Endothelial cell of umbilical vein (primary cell): ENCODE measurements at regions not wholly inside any gene's neighbourhood (a gene's known extent, or its start where the extent isn't known, plus 50 kb on each side); places are given as distances from the start of the nearest gene placed in this dataset.

Source experiments
- BruUV-seq: library from RNA; stranded (reverse); fragments of 400-500 nt; replicated peaks from 2 replicates; lab custom pipeline; 2021; lab: Mats Ljungman, UMichigan
- CTCF ChIA-PET: fragments of 300-600, 350-600 bp; sonication (Branson Sonifier 250); formaldehyde crosslinking; loops from one replicate; lab custom pipeline; 2021; ENCODE audit warnings: antibody characterized with exemption, inconsistent platforms; lab: Charles Lee
- POLR2A ChIA-PET: fragments of 300-600, 350-600 bp; sonication (Branson Sonifier 250); formaldehyde crosslinking; loops from one replicate; lab custom pipeline; 2021; ENCODE audit warnings: antibody characterized with exemption, inconsistent platforms; lab: Charles Lee
- DNase-seq: peaks from one replicate; pipeline ENCODE4 v3.0.0-alpha.2; 2011; ENCODE audit warnings: low read depth, low spot score
- FAIRE-seq: peaks from 2 replicates; lab custom pipeline; 2011; peaks lifted over from hg19 to GRCh38; lab: Jason Lieb, UNC
- H2AFZ ChIP-seq: 2 replicates; pipeline ENCODE4 v1.6.0; 2012; ENCODE audit warnings: low read depth, low read length, control low read depth, inconsistent platforms
- H3K27ac ChIP-seq: 2 replicates; pipeline ENCODE4 v1.5.1; 2011; ENCODE audit warnings: low read depth, mild to moderate bottlenecking, control low read depth, low read length, moderate library complexity; ENCODE audit not compliant: insufficient read depth
- H3K27me3 ChIP-seq, 2 experiments: 2 replicates each; pipeline versions ENCODE4 v1.6.0 to v1.6.1; 2011; ENCODE audit warnings: low read length in 2 of 2, mixed read lengths in 1 of 2; ENCODE audit not compliant: control insufficient read depth in 2 of 2, insufficient read depth in 2 of 2
- H3K36me3 ChIP-seq, 2 experiments: 2 replicates in 1 of 2; 3 replicates in 1 of 2; pipeline ENCODE4 v1.5.1; 2011; ENCODE audit warnings: low read length in 2 of 2, mild to moderate bottlenecking in 1 of 2, moderate library complexity in 1 of 2; ENCODE audit not compliant: control insufficient read depth in 2 of 2, insufficient read depth in 2 of 2; ENCODE audit errors: extremely low read depth in 1 of 2
- H3K4me1 ChIP-seq: 3 replicates; pipeline ENCODE4 v1.5.1; 2011; ENCODE audit warnings: mild to moderate bottlenecking, low read length; ENCODE audit not compliant: control insufficient read depth, insufficient read depth; ENCODE audit errors: extremely low read depth
- H3K4me2 ChIP-seq: 2 replicates; pipeline ENCODE4 v1.6.1; 2011; ENCODE audit warnings: low read length, control low read depth, mixed read lengths; ENCODE audit not compliant: insufficient read depth
- H3K4me3 ChIP-seq, 3 experiments: fragments of 200-600 bp in 1 of 3; sonication (generic), shearing (Covaris generic) in 1 of 3; replicated peaks in 1 of 3; 2 replicates each; pipeline ENCODE4 v1.5.1; 2011 to 2016; ENCODE audit warnings: control low read depth in 3 of 3, low read length in 3 of 3, mild to moderate bottlenecking in 2 of 3, inconsistent platforms in 1 of 3, low read depth in 1 of 3, moderate library complexity in 1 of 3; ENCODE audit not compliant: insufficient read depth in 1 of 3
- H3K79me2 ChIP-seq: 2 replicates; pipeline ENCODE4 v1.6.0; 2012; ENCODE audit warnings: low read length, inconsistent platforms; ENCODE audit not compliant: control insufficient read depth, insufficient read depth
- H3K9ac ChIP-seq: replicated peaks from 2 replicates; pipeline ENCODE3; 2011; ENCODE audit warnings: low read length, control low read depth; ENCODE audit not compliant: insufficient read depth; ENCODE audit errors: extremely low read depth
- H3K9me1 ChIP-seq: replicated peaks from 3 replicates; pipeline ENCODE4 v1.6.0; 2011; ENCODE audit warnings: mild to moderate bottlenecking, low read length; ENCODE audit not compliant: control insufficient read depth, insufficient read depth; ENCODE audit errors: extremely low read depth
- H3K9me3 ChIP-seq: replicated peaks from 2 replicates; pipeline ENCODE4 v1.5.1; 2012; ENCODE audit warnings: low read length, inconsistent platforms; ENCODE audit not compliant: control insufficient read depth, insufficient read depth
- H4K20me1 ChIP-seq: replicated peaks from 2 replicates; pipeline ENCODE3; 2011; ENCODE audit warnings: mild to moderate bottlenecking, low read length; ENCODE audit not compliant: control insufficient read depth, insufficient read depth; ENCODE audit errors: extremely low read depth
- EZH2 ChIP-seq: IDR thresholded peaks from 2 replicates; pipeline ENCODE4 v1.6.1; 2012; ENCODE audit warnings: borderline replicate concordance, low read depth, mild to moderate bottlenecking, moderate library complexity, low read length, inconsistent platforms; ENCODE audit not compliant: severe bottlenecking
- FOS ChIP-seq: IDR thresholded peaks from 2 replicates; pipeline ENCODE4 v1.6.1; 2011; ENCODE audit warnings: mild to moderate bottlenecking, low read length, moderate library complexity, borderline replicate concordance; ENCODE audit not compliant: insufficient read depth
- GATA2 ChIP-seq: IDR thresholded peaks from 2 replicates; pipeline ENCODE4 v1.7.0; 2011; ENCODE audit warnings: low read depth, mild to moderate bottlenecking, moderate library complexity, mixed read lengths, low read length; ENCODE audit not compliant: insufficient read length, insufficient read depth
- JUN ChIP-seq: IDR thresholded peaks from 2 replicates; pipeline ENCODE4 v1.6.1; 2011; ENCODE audit warnings: borderline replicate concordance, low read depth; ENCODE audit not compliant: insufficient read length, insufficient read depth
- MAX ChIP-seq: IDR thresholded peaks from 2 replicates; pipeline ENCODE4 v1.6.1; 2011; ENCODE audit not compliant: insufficient read depth, insufficient read length
- MYC ChIP-seq: IDR thresholded peaks from one replicate; pipeline ENCODE4 v1.6.1; 2011; ENCODE audit warnings: mild to moderate bottlenecking, low read depth, low read length
- POLR2A ChIP-seq: IDR thresholded peaks from 2 replicates; pipeline ENCODE4 v1.6.1; 2012; ENCODE audit warnings: low read depth, mild to moderate bottlenecking, control low read depth, low read length
- POLR2AphosphoS5 ChIP-seq: IDR thresholded peaks from 2 replicates; pipeline ENCODE4 v1.6.1; 2012; ENCODE audit warnings: low read depth, mild to moderate bottlenecking, control low read depth, low read length, moderate library complexity; ENCODE audit not compliant: insufficient read depth
- dilution Hi-C: fragments of 300-500 bp; cut with MboI; formaldehyde crosslinking; loops from one replicate; pipeline ENCODE4 v1.15.0; 2019; ENCODE audit warnings: low sequenced_read_pairs; ENCODE audit not compliant: extremely low pct_ligation_motif_present
- intact Hi-C: fragments of 100-400 bp; cut with micrococcal nuclease; formaldehyde crosslinking; loops from one replicate; pipeline ENCODE4 v1.10.0; 2022
- TF ChIP-seq, protein P1 (sequence below), 2 donors: IDR thresholded peaks; 1 replicate in 1 of 2; 2 replicates in 1 of 2; pipeline ENCODE4 v1.5.1; 2011; ENCODE audit warnings: low read length in 2 of 2, mild to moderate bottlenecking in 2 of 2, moderate library complexity in 2 of 2, control low read depth in 1 of 2, inconsistent platforms in 1 of 2, low read depth in 1 of 2; ENCODE audit not compliant: insufficient read depth in 1 of 2; ENCODE audit errors: extremely low read depth in 1 of 2

- no peaks in the 10 kb centered on the region for H3K9me1 ChIP-seq
- FAIRE-seq: no peak
- TF ChIP-seq FOS: no peak
- TF ChIP-seq JUN: no peak
- TF ChIP-seq EZH2: no peak
- TF ChIP-seq POLR2A: no peak
- no peak for TF ChIP-seq GATA2
- TF ChIP-seq, protein P1, sequence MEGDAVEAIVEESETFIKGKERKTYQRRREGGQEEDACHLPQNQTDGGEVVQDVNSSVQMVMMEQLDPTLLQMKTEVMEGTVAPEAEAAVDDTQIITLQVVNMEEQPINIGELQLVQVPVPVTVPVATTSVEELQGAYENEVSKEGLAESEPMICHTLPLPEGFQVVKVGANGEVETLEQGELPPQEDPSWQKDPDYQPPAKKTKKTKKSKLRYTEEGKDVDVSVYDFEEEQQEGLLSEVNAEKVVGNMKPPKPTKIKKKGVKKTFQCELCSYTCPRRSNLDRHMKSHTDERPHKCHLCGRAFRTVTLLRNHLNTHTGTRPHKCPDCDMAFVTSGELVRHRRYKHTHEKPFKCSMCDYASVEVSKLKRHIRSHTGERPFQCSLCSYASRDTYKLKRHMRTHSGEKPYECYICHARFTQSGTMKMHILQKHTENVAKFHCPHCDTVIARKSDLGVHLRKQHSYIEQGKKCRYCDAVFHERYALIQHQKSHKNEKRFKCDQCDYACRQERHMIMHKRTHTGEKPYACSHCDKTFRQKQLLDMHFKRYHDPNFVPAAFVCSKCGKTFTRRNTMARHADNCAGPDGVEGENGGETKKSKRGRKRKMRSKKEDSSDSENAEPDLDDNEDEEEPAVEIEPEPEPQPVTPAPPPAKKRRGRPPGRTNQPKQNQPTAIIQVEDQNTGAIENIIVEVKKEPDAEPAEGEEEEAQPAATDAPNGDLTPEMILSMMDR (IDR thresholded peaks at IDR 0.05; ENCODE audit: extremely low read depth in 1 of 2, insufficient read depth in 1 of 2, low read depth in 1 of 2, low read length in 2 of 2): no peak
- no peak for TF ChIP-seq POLR2AphosphoS5
- TF ChIP-seq MAX: no peak
- no peak for TF ChIP-seq MYC
- no peak overlapping the region for H2AFZ ChIP-seq
- no peak for DNase-seq
- H3K36me3 ChIP-seq: no peaks in the 10 kb centered on the region
- no peak overlapping the region for H3K4me3 ChIP-seq
- dilution Hi-C loops: no loop called here
- ChIA-PET POLR2A (no interaction called here), CTCF (no interaction called here)
- no peaks in the 10 kb centered on the region for H3K27me3 ChIP-seq
- no peak overlapping the region for H3K9ac ChIP-seq
- H3K4me1 ChIP-seq: no peaks in the 10 kb centered on the region
- no peak overlapping the region for H3K27ac ChIP-seq
- H4K20me1 ChIP-seq: no peaks in the 10 kb centered on the region
- peaks cover 2% of the 10 kb centered on the region for H3K9me3 ChIP-seq
- no peaks in the 10 kb centered on the region for H3K79me2 ChIP-seq
- no peak overlapping the region for H3K4me2 ChIP-seq
- intact Hi-C loops: no loop called here
- no TSS peak for BruUV-seq
Measured at GRCh38 chr19:31572102-31572975, 223.1 kb upstream of the TSHZ3 start.
